Gastrocnemius medialis (tissue), 4 donors: ENCODE measurements at regions not wholly inside any gene's neighbourhood (a gene's known extent, or its start where the extent isn't known, plus 50 kb on each side); places are given as distances from the start of the nearest gene placed in this dataset.
"Not testable (repeated sequence)": the region's sequence is repeated elsewhere in the genome, so short reads cannot be mapped to it uniquely, and the experiment has no call there.

Experiments used
- ATAC-seq, 2 donors: fragments of 150-250 bp; one replicate each; pipeline ENCODE4 v1.9.1; 2016
- DNase-seq, 2 donors: peaks; one replicate each; pipeline ENCODE4 v3.0.0-alpha.2; 2019
- H3K27ac ChIP-seq, 4 donors: fragments of 200-600 bp; sonication (generic); 1 replicate in 1 of 4; 2 replicates in 3 of 4; pipeline ENCODE4 v1.5.1; 2016 to 2018; ENCODE audit warnings: mild to moderate bottlenecking in 2 of 4, moderate library complexity in 1 of 4
- H3K27me3 ChIP-seq, 3 donors: fragments of 200-600 bp; sonication (generic) in 2 of 3; 1 replicate in 1 of 3; 2 replicates in 2 of 3; pipeline versions ENCODE4 v1.5.1 to v1.6.0; 2016 to 2019; ENCODE audit warnings: mild to moderate bottlenecking in 1 of 3, moderate library complexity in 1 of 3
- H3K36me3 ChIP-seq, 2 donors: fragments of 200-600 bp; sonication (generic) in 1 of 2; one replicate each; pipeline ENCODE4 v1.5.1; 2017 to 2018
- H3K4me1 ChIP-seq, 2 donors: fragments of 200-600 bp; sonication (generic) in 1 of 2; one replicate each; pipeline ENCODE4 v1.5.1; 2016 to 2017; ENCODE audit warnings: mild to moderate bottlenecking in 2 of 2
- H3K4me3 ChIP-seq, 4 donors: fragments of 200-600 bp; sonication (generic) in 3 of 4; 1 replicate in 1 of 4; 2 replicates in 3 of 4; pipeline ENCODE4 v1.5.1; 2016 to 2019; ENCODE audit warnings: mild to moderate bottlenecking in 2 of 4
- H3K9me3 ChIP-seq, 3 donors: fragments of 200-600 bp; sonication (generic) in 2 of 3; 1 replicate in 1 of 3; 2 replicates in 2 of 3; pipeline ENCODE4 v1.5.1; 2016 to 2019
- POLR2A ChIP-seq, 2 donors: fragments of 450-650 bp; IDR thresholded peaks; one replicate each; pipeline ENCODE4 v1.6.1; 2017; ENCODE audit warnings: antibody characterized with exemption in 2 of 2, mild to moderate bottlenecking in 2 of 2, moderate library complexity in 2 of 2
- in situ Hi-C, 4 donors: fragments of 200-750 bp; cut with MboI; loops; one replicate each; pipeline versions ENCODE4 v1.15.0 to v1.8.0; 2017; ENCODE audit warnings: low sequenced_read_pairs in 4 of 4
- intact Hi-C: fragments of 100-400 bp; cut with DNase I; formaldehyde crosslinking; loops from one replicate; pipeline ENCODE4 v1.15.1; 2023; ENCODE audit warnings: low total_unique reads
- TF ChIP-seq, protein P1 (sequence below), 5 experiments: fragments of 450-650 bp in 3 of 5; fragments of 200-600 bp in 2 of 5; sonication (generic) in 2 of 5; IDR thresholded peaks in 4 of 5; conservative IDR thresholded peaks in 1 of 5; 1 replicate in 4 of 5; 2 replicates in 1 of 5; pipeline ENCODE4 v1.5.1; 2016 to 2019; ENCODE audit warnings: antibody characterized with exemption in 5 of 5, mild to moderate bottlenecking in 3 of 5, moderate library complexity in 3 of 5

DNA sequence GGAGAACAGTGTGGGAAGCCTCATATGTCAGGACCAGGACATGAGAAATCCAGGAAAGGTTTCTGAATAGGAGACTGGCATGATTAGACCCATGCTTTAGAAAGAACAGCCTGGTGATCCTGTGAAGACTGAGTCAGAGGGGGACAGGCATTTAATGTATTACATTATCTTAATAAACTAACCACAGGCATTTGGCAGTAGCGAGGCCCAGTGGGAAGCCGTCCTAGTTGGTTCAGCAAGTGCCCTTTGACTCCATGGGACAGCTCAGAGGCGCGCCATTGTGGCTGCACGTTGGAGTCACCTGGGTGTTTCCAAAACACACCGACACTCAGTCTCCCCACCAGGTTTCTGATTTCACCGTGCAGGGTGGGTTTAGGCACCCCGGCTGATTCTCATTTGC lies 90.5 kb upstream of the DGKG start:
- in situ Hi-C loops: no loop called here
- TF ChIP-seq, protein P1, sequence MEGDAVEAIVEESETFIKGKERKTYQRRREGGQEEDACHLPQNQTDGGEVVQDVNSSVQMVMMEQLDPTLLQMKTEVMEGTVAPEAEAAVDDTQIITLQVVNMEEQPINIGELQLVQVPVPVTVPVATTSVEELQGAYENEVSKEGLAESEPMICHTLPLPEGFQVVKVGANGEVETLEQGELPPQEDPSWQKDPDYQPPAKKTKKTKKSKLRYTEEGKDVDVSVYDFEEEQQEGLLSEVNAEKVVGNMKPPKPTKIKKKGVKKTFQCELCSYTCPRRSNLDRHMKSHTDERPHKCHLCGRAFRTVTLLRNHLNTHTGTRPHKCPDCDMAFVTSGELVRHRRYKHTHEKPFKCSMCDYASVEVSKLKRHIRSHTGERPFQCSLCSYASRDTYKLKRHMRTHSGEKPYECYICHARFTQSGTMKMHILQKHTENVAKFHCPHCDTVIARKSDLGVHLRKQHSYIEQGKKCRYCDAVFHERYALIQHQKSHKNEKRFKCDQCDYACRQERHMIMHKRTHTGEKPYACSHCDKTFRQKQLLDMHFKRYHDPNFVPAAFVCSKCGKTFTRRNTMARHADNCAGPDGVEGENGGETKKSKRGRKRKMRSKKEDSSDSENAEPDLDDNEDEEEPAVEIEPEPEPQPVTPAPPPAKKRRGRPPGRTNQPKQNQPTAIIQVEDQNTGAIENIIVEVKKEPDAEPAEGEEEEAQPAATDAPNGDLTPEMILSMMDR (IDR thresholded peaks at IDR 0.05 in 4 of 5, conservative IDR thresholded peaks at IDR 0.05 in 1 of 5): no peak
- no peak for TF ChIP-seq POLR2A (IDR thresholded peaks at IDR 0.05)
- Histone ChIP-seq H3K4me1 (no peaks in the 10 kb centered on the region), H3K9me3 (no peaks in the 10 kb centered on the region), H3K27me3 (no peaks in the 10 kb centered on the region), H3K27ac (no peak overlapping the region), H3K36me3 (no peaks in the 10 kb centered on the region), H3K4me3 (no peak overlapping the region)
- DNase-seq (no peak), ATAC-seq (no peak)
- intact Hi-C loops: no loop called here

DNA sequence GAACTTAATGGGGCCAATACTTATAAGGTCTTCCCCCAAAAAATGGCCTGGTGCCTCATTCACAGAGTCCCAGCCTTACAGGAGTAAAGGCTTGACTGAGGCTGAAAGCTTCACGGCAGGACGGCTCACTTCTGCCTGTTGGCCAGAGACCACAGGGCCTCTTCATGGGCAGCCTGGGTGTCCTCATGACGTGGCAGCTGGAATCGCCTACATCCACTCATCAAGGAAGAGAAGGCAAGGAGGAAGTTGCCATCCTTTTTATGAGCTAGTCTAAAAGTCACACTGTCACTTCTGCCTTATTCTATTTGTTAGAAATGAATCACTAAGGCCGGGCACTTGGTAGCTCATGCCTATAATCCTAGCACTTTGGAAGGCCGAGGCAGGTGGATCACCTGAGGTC lies 89.3 kb upstream of the DGKG start:
- no peaks in the 10 kb centered on the region for H3K4me1 ChIP-seq
- in situ Hi-C loops: no loop called here
- H3K27me3 ChIP-seq: no peaks in the 10 kb centered on the region
- H3K9me3 ChIP-seq: no peaks in the 10 kb centered on the region
- DNase-seq (no peak), ATAC-seq (no peak)
- H3K27ac ChIP-seq: no peak overlapping the region
- no peaks in the 10 kb centered on the region for H3K36me3 ChIP-seq
- no peak overlapping the region for H3K4me3 ChIP-seq
- TF ChIP-seq, protein P1 (IDR thresholded peaks at IDR 0.05 in 4 of 5, conservative IDR thresholded peaks at IDR 0.05 in 1 of 5): no peak
- no peak for TF ChIP-seq POLR2A (IDR thresholded peaks at IDR 0.05)
- intact Hi-C loops: no loop called here

DNA sequence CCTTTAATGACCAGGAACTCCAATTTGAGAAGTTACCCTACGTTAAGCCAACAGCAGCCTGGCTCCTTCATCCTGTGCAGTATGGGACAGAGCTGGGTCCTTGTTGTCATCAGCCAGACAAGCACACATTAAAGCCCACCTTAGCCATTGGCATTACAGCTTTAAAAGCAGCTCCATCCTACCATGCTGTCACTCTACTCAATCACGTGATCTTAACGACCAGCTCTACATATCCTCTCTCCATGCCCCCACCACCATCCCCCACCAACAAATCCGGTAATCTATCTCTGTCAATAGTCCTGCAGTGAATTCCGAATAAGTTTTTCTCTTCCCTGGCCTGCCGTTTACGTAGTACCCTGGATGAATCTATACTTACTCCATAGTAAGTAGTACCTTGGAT lies 82.9 kb upstream of the DGKG start:
- ATAC-seq: no peak
- H3K9me3 ChIP-seq: no peaks in the 10 kb centered on the region
- TF ChIP-seq, protein P1 (IDR thresholded peaks at IDR 0.05 in 4 of 5, conservative IDR thresholded peaks at IDR 0.05 in 1 of 5): no peak
- no peak for TF ChIP-seq POLR2A (IDR thresholded peaks at IDR 0.05)

DNA sequence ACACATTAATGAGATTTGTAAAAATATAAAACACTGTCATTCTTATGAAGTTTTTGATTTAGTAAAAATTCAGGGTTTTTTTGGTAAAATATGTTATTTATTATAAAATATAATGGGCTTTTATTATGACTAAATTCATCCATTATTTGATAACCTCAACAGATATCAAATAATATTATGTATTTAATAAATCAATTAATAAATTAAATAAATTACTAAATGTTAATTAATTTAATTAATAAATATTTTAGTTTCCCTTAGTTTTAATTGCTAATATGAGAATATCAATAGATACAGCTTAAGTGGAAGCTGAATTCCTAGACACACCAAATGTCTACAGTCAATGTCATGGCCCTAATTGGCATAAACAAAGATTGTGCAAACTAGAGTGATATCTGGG lies 82.3 kb upstream of the DGKG start:
- DNase-seq: no peak
- no peak overlapping the region for H3K27ac ChIP-seq
- no peaks in the 10 kb centered on the region for H3K9me3 ChIP-seq
- no peak for ATAC-seq
- no peaks in the 10 kb centered on the region for H3K36me3 ChIP-seq
- intact Hi-C loops: no loop called here
- in situ Hi-C loops: no loop called here
- no peaks in the 10 kb centered on the region for H3K27me3 ChIP-seq
- TF ChIP-seq, protein P1 (IDR thresholded peaks at IDR 0.05 in 4 of 5, conservative IDR thresholded peaks at IDR 0.05 in 1 of 5): no peak
- TF ChIP-seq POLR2A (IDR thresholded peaks at IDR 0.05): no peak
- no peaks in the 10 kb centered on the region for H3K4me1 ChIP-seq
- no peak overlapping the region for H3K4me3 ChIP-seq

More for the DNA sequence above, 82.9 kb upstream of the DGKG start:
- Histone ChIP-seq H3K27me3 (no peaks in the 10 kb centered on the region), H3K27ac (no peak overlapping the region), H3K4me1 (no peaks in the 10 kb centered on the region), H3K36me3 (no peaks in the 10 kb centered on the region), H3K4me3 (no peak overlapping the region)
- in situ Hi-C loops: no loop called here
- DNase-seq: no peak
- intact Hi-C loops: no loop called here

DNA sequence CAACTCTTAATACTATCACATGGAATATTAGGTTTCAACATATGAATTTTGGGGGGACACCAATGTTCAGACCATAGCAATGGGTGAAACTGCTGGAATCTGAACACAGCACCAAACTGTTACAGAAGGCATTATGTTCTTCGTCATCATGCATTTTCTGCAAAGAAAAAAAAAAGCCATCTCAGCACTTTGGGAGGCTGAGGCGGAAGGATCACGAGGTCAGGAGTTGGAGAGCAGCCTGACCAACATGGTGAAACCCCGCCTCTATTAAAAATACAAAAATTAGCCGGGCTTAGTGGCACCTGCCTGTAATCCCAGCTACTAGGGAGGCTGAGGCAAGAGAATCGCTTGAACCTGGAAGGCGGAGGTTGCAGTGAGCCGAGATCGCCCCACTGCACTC lies 80.9 kb upstream of the DGKG start:
- in situ Hi-C loops, H3K27ac ChIP-seq, DNase-seq, H3K27me3 ChIP-seq, H3K9me3 ChIP-seq, H3K4me1 ChIP-seq, H3K36me3 ChIP-seq, ATAC-seq, H3K4me3 ChIP-seq, intact Hi-C loops: not testable (repeated sequence)
